ENCODE measurements at regions not wholly inside any gene's neighbourhood (a gene's known extent, or its start where the extent isn't known, plus 50 kb on each side); places are given as distances from the start of the nearest gene placed in this dataset.

DNA sequence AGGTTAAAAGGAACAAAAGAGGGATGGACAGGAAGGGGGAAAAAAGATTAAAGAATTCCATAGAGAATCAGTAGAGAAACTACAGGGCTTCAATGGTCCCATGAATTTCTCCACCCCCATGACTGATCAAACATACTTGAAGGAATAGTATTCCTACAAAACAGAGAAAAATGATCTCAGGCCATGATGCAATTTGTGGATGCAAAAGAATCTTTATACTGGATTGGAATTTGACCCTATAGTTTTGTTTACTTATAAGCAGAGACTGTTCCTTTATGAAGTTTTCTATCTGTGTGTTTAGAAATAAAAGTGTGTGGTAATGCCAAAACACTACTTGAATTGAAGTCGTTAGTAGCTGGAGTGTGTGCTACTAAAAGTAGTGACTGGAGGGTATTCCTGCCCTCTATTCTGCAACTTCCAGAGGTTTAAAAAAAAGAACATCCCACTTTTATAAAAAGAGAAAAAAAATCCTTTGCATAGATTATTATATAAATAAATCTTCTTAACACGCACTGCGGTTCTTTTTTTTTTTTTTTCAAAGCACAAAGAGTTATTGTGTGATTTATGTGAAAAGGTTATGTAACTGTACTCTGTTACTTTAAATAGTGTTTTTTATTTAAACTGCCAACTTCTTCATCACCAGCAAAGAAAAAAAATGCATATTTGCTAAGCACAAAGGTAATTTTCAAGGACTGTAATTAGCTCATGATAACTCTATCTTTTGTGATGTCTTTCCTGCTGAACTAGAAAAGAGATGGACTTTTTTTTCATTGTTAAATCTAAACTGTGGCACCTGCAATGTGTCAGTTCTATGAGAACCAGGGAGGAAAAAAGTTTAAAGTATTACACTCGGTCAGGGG lies 214.5 kb upstream of the CITED2 start:
- TF ChIP-seq EZH2 (IDR thresholded peaks at IDR 0.05; ENCODE audit: borderline replicate concordance, low read length) = no peak
- TF ChIP-seq, protein P1, sequence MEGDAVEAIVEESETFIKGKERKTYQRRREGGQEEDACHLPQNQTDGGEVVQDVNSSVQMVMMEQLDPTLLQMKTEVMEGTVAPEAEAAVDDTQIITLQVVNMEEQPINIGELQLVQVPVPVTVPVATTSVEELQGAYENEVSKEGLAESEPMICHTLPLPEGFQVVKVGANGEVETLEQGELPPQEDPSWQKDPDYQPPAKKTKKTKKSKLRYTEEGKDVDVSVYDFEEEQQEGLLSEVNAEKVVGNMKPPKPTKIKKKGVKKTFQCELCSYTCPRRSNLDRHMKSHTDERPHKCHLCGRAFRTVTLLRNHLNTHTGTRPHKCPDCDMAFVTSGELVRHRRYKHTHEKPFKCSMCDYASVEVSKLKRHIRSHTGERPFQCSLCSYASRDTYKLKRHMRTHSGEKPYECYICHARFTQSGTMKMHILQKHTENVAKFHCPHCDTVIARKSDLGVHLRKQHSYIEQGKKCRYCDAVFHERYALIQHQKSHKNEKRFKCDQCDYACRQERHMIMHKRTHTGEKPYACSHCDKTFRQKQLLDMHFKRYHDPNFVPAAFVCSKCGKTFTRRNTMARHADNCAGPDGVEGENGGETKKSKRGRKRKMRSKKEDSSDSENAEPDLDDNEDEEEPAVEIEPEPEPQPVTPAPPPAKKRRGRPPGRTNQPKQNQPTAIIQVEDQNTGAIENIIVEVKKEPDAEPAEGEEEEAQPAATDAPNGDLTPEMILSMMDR (conservative IDR thresholded peaks at IDR 0.05 in 1 of 2, IDR thresholded peaks at IDR 0.05 in 1 of 2; ENCODE audit: extremely low read depth in 1 of 2, insufficient read depth in 1 of 2, low read depth in 1 of 2, low read length in 2 of 2) = no peak

Measured in mammary epithelial cell (primary cell).